Testis (tissue), 2 donors: ENCODE measurements at regions not wholly inside any gene's neighbourhood (a gene's known extent, or its start where the extent isn't known, plus 50 kb on each side); places are given as distances from the start of the nearest gene placed in this dataset.

Source experiments
- DNase-seq: peaks from one replicate; pipeline ENCODE4 v3.0.0-alpha.2; 2019
- H3K27ac ChIP-seq, 2 donors: fragments of 200-600 bp; sonication (generic); one replicate each; pipeline ENCODE4 v1.5.1; 2019
- H3K27me3 ChIP-seq: fragments of 200-600 bp; sonication (generic); one replicate; pipeline ENCODE4 v1.5.1; 2019
- H3K36me3 ChIP-seq: fragments of 200-600 bp; sonication (generic); one replicate; pipeline ENCODE4 v1.5.1; 2017; ENCODE audit warnings: low read depth; ENCODE audit errors: missing control alignments
- H3K4me1 ChIP-seq: fragments of 200-600 bp; sonication (generic); one replicate; pipeline ENCODE4 v1.5.1; 2019
- H3K4me3 ChIP-seq, 2 donors: fragments of 200-600 bp; sonication (generic); one replicate each; pipeline ENCODE4 v1.5.1; 2017 to 2019
- H3K9me3 ChIP-seq: fragments of 200-600 bp; sonication (generic); one replicate; pipeline ENCODE4 v1.5.1; 2017
- POLR2A ChIP-seq: fragments of 450-650 bp; IDR thresholded peaks from one replicate; pipeline ENCODE4 v1.6.1; 2017; ENCODE audit warnings: antibody characterized with exemption, mild to moderate bottlenecking, moderate library complexity
- WGBS, 2 donors: methylation state at CpG; one replicate each; pipeline ENCODE4 v1.1.5; 2018; 5-methylcytosine and 5-hydroxymethylcytosine counted together
- intact Hi-C: fragments of 100-400 bp; cut with DNase I; formaldehyde crosslinking; loops from one replicate; pipeline ENCODE4 v1.15.1; 2023; ENCODE audit warnings: low total_unique reads
- TF ChIP-seq, protein P1 (sequence below), 3 experiments: fragments of 450-650 bp in 2 of 3; fragments of 200-600 bp in 1 of 3; sonication (generic) in 1 of 3; IDR thresholded peaks; one replicate each; pipeline ENCODE4 v1.5.1; 2016 to 2019; ENCODE audit warnings: antibody characterized with exemption in 3 of 3, mild to moderate bottlenecking in 2 of 3, moderate library complexity in 1 of 3

DNA sequence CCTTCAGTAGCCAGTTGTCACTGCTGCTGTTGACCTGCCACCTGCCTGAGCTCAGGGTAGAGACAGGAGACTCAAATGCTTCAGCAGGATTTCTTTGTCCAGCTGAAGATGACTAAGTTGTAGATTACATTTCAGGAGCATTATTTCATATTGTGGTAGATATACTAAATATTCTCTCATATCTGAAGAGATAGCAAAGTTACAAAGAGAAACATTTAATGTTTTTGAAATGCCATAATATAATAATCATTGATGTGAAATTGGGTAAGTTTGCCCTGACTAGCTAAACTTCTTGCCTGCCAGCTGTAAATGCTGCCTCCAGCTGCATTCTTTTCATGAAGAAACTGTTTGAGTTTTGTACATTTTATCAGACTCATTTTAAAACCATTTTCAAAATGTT lies 247.6 kb upstream of the CNKSR2 start:
- DNase-seq, result no peak
- Histone ChIP-seq H3K36me3 (no peaks in the 10 kb centered on the region), H3K4me1 (no peaks in the 10 kb centered on the region), H3K27me3 (no peaks in the 10 kb centered on the region), H3K9me3 (no peaks in the 10 kb centered on the region), H3K27ac (no peak overlapping the region), H3K4me3 (no peak overlapping the region)
- intact Hi-C loops, result no loop called here
- TF ChIP-seq, protein P1, sequence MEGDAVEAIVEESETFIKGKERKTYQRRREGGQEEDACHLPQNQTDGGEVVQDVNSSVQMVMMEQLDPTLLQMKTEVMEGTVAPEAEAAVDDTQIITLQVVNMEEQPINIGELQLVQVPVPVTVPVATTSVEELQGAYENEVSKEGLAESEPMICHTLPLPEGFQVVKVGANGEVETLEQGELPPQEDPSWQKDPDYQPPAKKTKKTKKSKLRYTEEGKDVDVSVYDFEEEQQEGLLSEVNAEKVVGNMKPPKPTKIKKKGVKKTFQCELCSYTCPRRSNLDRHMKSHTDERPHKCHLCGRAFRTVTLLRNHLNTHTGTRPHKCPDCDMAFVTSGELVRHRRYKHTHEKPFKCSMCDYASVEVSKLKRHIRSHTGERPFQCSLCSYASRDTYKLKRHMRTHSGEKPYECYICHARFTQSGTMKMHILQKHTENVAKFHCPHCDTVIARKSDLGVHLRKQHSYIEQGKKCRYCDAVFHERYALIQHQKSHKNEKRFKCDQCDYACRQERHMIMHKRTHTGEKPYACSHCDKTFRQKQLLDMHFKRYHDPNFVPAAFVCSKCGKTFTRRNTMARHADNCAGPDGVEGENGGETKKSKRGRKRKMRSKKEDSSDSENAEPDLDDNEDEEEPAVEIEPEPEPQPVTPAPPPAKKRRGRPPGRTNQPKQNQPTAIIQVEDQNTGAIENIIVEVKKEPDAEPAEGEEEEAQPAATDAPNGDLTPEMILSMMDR (IDR thresholded peaks at IDR 0.05), result no peak
- no peak for TF ChIP-seq POLR2A

DNA sequence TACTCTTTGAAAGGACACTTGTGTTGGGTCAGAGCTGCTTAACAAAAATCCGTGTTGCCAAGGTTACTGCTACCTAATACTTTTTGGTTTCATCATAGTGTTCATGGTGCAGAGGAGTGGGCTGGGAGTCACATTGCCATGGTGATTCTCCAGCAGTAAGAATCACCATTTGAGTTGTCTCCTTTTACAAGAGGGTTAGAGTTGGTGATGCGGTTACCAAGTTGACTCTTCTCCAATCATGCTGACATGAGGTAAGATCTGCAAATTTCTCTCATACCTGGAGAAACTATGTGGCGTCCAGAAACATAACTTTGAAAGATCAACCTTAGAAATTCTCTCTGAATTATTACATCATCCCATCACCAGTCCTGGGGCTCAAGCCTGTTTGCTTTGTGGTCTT lies 242.9 kb upstream of the CNKSR2 start:
- intact Hi-C loops, result no loop called here
- no peaks in the 10 kb centered on the region for H3K4me1 ChIP-seq
- H3K27me3 ChIP-seq, result no peaks in the 10 kb centered on the region
- H3K27ac ChIP-seq, result no peak overlapping the region
- no peaks in the 10 kb centered on the region for H3K9me3 ChIP-seq
- no peak for DNase-seq
- 68 to 86% methylated on average over 2 to 3 of the region's 3 CpGs for WGBS, 2 donors
- no peak overlapping the region for H3K4me3 ChIP-seq
- no peaks in the 10 kb centered on the region for H3K36me3 ChIP-seq
- TF ChIP-seq, protein P1 (IDR thresholded peaks at IDR 0.05), result no peak
- no peak for TF ChIP-seq POLR2A

DNA sequence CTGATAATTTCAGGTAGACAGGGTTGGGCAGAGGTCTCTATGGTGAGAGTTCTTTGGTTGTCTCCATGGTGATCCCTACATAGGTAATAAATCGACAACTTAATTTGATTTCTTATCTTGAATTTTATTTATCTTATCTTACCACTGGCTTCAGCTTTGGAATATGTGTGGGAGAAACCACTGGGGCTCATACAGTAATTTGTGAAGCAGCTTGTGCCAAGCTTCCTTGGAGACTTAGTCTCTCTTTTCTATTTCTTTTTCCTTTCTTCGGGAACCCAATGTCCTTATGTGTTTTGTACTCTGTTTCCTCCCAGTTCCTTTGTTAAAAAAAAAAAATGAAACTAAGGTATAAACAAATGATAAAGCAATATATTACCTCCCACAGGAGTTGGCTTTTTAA lies 242.4 kb upstream of the CNKSR2 start:
- Histone ChIP-seq H3K27me3 (no peaks in the 10 kb centered on the region), H3K4me1 (no peaks in the 10 kb centered on the region), H3K4me3 (no peak overlapping the region), H3K27ac (no peak overlapping the region), H3K36me3 (no peaks in the 10 kb centered on the region), H3K9me3 (no peaks in the 10 kb centered on the region)
- WGBS, 2 donors, result 25 to 35% methylated on average over 2 of the region's 2 CpGs
- TF ChIP-seq POLR2A, result no peak
- TF ChIP-seq, protein P1 (IDR thresholded peaks at IDR 0.05), result no peak
- intact Hi-C loops, result no loop called here
- DNase-seq, result no peak

DNA sequence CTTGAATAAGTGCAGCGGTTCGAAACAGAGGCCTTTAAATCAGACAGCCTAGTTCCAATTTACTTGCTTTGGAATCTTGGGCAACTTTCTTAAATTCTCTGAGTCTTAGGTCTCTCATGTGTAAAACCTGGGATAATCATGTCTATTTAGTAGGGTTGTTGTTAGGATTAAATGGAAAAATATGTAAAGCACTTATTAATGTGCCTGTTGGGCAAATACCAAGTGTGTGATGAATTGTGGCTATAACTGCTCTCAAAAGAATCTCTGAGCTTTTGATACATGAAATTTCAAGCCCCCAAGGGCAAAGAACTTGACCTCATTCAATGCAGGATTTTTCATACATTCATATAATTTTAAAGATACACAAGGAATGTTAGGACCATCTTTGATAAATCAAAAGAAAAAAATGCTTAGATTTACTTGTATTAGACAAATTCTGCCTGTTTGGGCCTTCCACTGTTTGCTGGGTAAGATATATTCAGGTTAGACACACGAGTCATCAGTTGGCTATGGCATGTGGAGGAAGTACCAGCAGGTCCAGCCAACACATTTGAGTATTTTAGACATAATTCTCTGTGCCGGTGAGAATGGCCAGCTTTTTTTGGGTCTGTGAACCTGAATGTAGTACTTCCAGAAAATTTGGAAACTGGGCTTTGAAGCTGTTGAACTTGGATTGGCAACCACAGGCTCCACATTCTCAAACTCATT lies 241.4 kb upstream of the CNKSR2 start:
- no peak for DNase-seq
- Histone ChIP-seq H3K4me3 (no peak overlapping the region), H3K27me3 (no peaks in the 10 kb centered on the region), H3K9me3 (no peaks in the 10 kb centered on the region), H3K4me1 (no peaks in the 10 kb centered on the region), H3K27ac (no peak overlapping the region), H3K36me3 (no peaks in the 10 kb centered on the region)
- TF ChIP-seq POLR2A, result no peak
- TF ChIP-seq, protein P1 (IDR thresholded peaks at IDR 0.05), result no peak
- intact Hi-C loops, result no loop called here
- WGBS, 2 donors, result 77 to 83% methylated on average over 4 of the region's 4 CpGs

DNA sequence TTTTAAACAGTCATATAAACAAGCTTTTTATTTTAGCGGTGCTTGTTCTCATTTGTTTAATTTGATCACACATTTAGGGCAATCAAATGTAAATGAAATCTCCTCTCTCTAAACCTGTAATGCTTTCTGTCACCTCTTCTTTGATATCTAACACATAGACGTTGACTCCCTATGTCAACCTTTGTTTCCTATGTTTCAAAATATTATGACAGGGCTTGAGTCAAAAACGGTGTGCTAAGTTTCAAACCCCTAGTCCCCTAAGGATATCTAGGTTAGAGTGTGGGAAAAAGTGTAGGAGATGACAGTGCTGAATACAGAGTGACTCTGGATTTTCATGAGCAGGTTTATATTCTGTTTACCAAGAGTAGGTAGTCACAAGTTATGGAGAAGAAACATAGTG lies 224.0 kb upstream of the CNKSR2 start:
- no peak for TF ChIP-seq POLR2A
- TF ChIP-seq, protein P1 (IDR thresholded peaks at IDR 0.05), result no peak
- no peaks in the 10 kb centered on the region for H3K9me3 ChIP-seq
- H3K27ac ChIP-seq, result no peak overlapping the region
- H3K27me3 ChIP-seq, result no peaks in the 10 kb centered on the region
- DNase-seq, result no peak
- intact Hi-C loops, result no loop called here
- H3K4me1 ChIP-seq, result no peaks in the 10 kb centered on the region
- no peaks in the 10 kb centered on the region for H3K36me3 ChIP-seq
- 72 to 77% methylated on average over 3 of the region's 3 CpGs for WGBS, 2 donors
- no peak overlapping the region for H3K4me3 ChIP-seq
